ENCODE measurements at regions not wholly inside any gene's neighbourhood (a gene's known extent, or its start where the extent isn't known, plus 50 kb on each side); places are given as distances from the start of the nearest gene placed in this dataset.

GRCh38 chr14:84871734-84872133 lies 658.2 kb upstream of the FLRT2 start:
- TF ChIP-seq NFYB (CRISPR knock-in tag; conservative IDR thresholded peaks at IDR 0.05; ENCODE audit: low read depth), result no peak
- no peak for TF ChIP-seq CTCF (IDR thresholded peaks at IDR 0.05)
- no peak for TF ChIP-seq ZNF232 (CRISPR knock-in tag; IDR thresholded peaks at IDR 0.05)
- no peak for TF ChIP-seq ATF2 (CRISPR knock-in tag; IDR thresholded peaks at IDR 0.05; ENCODE audit: borderline replicate concordance, low read depth)
- TF ChIP-seq IRF2 (CRISPR knock-in tag; IDR thresholded peaks at IDR 0.05; ENCODE audit: borderline replicate concordance, low read depth), result no peak
- TF ChIP-seq E2F5 (CRISPR knock-in tag; IDR thresholded peaks at IDR 0.05), result no peak
- TF ChIP-seq KAT7 (CRISPR knock-in tag; IDR thresholded peaks at IDR 0.05; ENCODE audit: borderline replicate concordance), result no peak

Data from WTC11 (cell line).